Erythroblast (primary cell): ENCODE measurements at regions not wholly inside any gene's neighbourhood (a gene's known extent, or its start where the extent isn't known, plus 50 kb on each side); places are given as distances from the start of the nearest gene placed in this dataset.

Source experiments
- GATA1 ChIP-seq: IDR thresholded peaks from 2 replicates; pipeline ENCODE4 v1.6.1; 2011; ENCODE audit warnings: low read depth, mild to moderate bottlenecking, control low read depth, low read length, moderate library complexity
- POLR2A ChIP-seq: IDR thresholded peaks from 2 replicates; pipeline ENCODE4 v1.6.1; 2011; ENCODE audit warnings: mild to moderate bottlenecking, low read length

DNA sequence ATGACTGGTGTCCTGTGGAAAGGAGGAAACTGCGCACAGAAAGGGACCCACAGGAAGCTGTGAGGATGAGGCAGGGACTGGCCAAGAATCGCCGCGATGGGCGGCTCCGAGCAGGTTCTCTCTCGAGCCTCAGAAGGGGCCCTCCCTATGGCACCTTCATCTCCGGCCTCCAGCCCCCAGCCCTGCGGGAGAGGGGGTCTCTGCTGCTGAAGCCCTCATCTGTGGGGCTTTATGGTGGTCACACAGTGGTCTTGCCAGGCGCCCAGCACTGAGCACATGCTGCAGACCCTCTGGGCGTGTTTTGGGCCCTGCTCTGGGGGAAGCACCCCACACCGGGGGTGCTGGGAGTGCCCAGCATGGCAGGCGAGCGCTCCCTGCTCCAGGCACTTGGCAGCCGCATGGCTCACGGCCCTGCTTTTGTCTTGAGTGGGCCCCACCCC, 86.6 kb upstream of the ACTRT2 start:
- TF ChIP-seq POLR2A, result no peak
- no peak for TF ChIP-seq GATA1
